Smooth muscle cell (in vitro differentiated cells): ENCODE measurements at regions not wholly inside any gene's neighbourhood (a gene's known extent, or its start where the extent isn't known, plus 50 kb on each side); places are given as distances from the start of the nearest gene placed in this dataset.
"Not testable (repeated sequence)": the region's sequence is repeated elsewhere in the genome, so short reads cannot be mapped to it uniquely, and the experiment has no call there.

Experiments
- DNase-seq: peaks from one replicate; lab custom pipeline; 2025; ENCODE audit not compliant: unreplicated experiment; lab: John Stamatoyannopoulos, UW
- H2AFZ ChIP-seq: fragments of 200-600 bp; sonication (generic); 2 replicates; pipeline ENCODE4 v1.6.0; 2016; ENCODE audit warnings: antibody characterized with exemption, low read depth, mild to moderate bottlenecking
- H3F3A ChIP-seq: fragments of 200-600 bp; sonication (generic); 2 replicates; pipeline ENCODE4 v1.6.0; 2017; ENCODE audit warnings: antibody characterized with exemption, low read depth
- H3K27ac ChIP-seq: fragments of 200-600 bp; sonication (generic); 2 replicates; pipeline ENCODE4 v1.5.1; 2016; ENCODE audit warnings: low read depth, mild to moderate bottlenecking
- H3K27me3 ChIP-seq: fragments of 200-600 bp; sonication (generic); 2 replicates; pipeline ENCODE4 v1.6.1; 2016; ENCODE audit warnings: low read depth, mild to moderate bottlenecking
- H3K36me3 ChIP-seq: fragments of 200-600 bp; sonication (generic); 2 replicates; pipeline ENCODE4 v1.5.1; 2016; ENCODE audit warnings: low read depth
- H3K4me1 ChIP-seq: fragments of 200-600 bp; sonication (generic); 2 replicates; pipeline ENCODE4 v1.5.1; 2016; ENCODE audit warnings: low read depth
- H3K4me2 ChIP-seq: fragments of 200-600 bp; sonication (generic); 2 replicates; pipeline ENCODE4 v1.6.0; 2016; ENCODE audit warnings: mild to moderate bottlenecking
- H3K4me3 ChIP-seq: fragments of 200-600 bp; sonication (generic); 2 replicates; pipeline ENCODE4 v1.5.1; 2016; ENCODE audit warnings: mild to moderate bottlenecking
- H3K79me2 ChIP-seq: fragments of 200-600 bp; sonication (generic); 2 replicates; pipeline ENCODE4 v1.6.0; 2016; ENCODE audit warnings: low read depth, mild to moderate bottlenecking
- H3K9ac ChIP-seq: fragments of 200-600 bp; sonication (generic); 2 replicates; pipeline ENCODE4 v1.6.0; 2016; ENCODE audit warnings: low read depth
- H3K9me3 ChIP-seq: fragments of 200-600 bp; sonication (generic); replicated peaks from 2 replicates; pipeline ENCODE4 v1.5.1; 2016; ENCODE audit warnings: low read depth
- H4K20me1 ChIP-seq: fragments of 200-600 bp; sonication (generic); 2 replicates; pipeline ENCODE4 v1.6.0; 2016; ENCODE audit warnings: low read depth
- WGBS: methylation state at CpG from one replicate; pipeline ENCODE4 v1.1.7; 2016; ENCODE audit warnings: low lambda C conversion rate; 5-methylcytosine and 5-hydroxymethylcytosine counted together
- TF ChIP-seq, protein P1 (sequence below): fragments of 200-600 bp; sonication (generic); IDR thresholded peaks from 2 replicates; pipeline ENCODE4 v1.5.1; 2017; ENCODE audit warnings: borderline replicate concordance, mild to moderate bottlenecking, antibody characterized with exemption; ENCODE audit not compliant: insufficient read depth, poor library complexity, severe bottlenecking

DNA sequence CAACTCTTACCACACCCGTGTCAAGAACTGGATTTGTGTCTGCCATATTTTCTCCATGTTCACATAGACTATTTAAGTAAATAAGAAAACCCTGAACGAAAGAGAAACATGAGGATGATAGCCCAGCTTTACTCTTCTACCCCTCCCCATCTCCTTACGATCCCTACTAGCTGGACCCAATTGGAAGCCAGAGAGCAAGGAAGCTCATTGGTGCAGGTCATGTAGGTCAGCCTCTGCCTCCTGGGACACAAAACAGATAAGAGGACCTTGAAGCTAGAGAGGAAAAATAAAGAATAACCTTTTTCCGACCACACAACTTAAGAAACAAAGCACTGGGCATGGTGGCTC is 124.6 kb upstream of the ATF7IP start:
- Histone ChIP-seq H3K4me2 (no peak overlapping the region), H3K36me3 (peaks cover 6% of the 10 kb centered on the region), H3K79me2 (no peaks in the 10 kb centered on the region), H4K20me1 (no peaks in the 10 kb centered on the region), H3F3A (peaks cover 27% of the 10 kb centered on the region), H3K9me3 (peaks cover 11% of the 10 kb centered on the region), H3K4me1 (peaks cover 7% of the 10 kb centered on the region), H3K27ac (peak overlapping the region; percentile 57), H3K4me3 (no peak overlapping the region), H3K27me3 (no peaks in the 10 kb centered on the region), H2AFZ (peak overlapping the region; percentile 71), H3K9ac (no peak overlapping the region)
- TF ChIP-seq, protein P1, sequence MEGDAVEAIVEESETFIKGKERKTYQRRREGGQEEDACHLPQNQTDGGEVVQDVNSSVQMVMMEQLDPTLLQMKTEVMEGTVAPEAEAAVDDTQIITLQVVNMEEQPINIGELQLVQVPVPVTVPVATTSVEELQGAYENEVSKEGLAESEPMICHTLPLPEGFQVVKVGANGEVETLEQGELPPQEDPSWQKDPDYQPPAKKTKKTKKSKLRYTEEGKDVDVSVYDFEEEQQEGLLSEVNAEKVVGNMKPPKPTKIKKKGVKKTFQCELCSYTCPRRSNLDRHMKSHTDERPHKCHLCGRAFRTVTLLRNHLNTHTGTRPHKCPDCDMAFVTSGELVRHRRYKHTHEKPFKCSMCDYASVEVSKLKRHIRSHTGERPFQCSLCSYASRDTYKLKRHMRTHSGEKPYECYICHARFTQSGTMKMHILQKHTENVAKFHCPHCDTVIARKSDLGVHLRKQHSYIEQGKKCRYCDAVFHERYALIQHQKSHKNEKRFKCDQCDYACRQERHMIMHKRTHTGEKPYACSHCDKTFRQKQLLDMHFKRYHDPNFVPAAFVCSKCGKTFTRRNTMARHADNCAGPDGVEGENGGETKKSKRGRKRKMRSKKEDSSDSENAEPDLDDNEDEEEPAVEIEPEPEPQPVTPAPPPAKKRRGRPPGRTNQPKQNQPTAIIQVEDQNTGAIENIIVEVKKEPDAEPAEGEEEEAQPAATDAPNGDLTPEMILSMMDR = no peak
- WGBS = 71% methylated on average over 4 of the region's 4 CpGs
- DNase-seq = no peak

- not testable (repeated sequence) for H3K4me3 ChIP-seq, H4K20me1 ChIP-seq, H3K4me1 ChIP-seq, DNase-seq, H3K36me3 ChIP-seq, H3K4me2 ChIP-seq, H3K27me3 ChIP-seq, H3K27ac ChIP-seq, H2AFZ ChIP-seq, H3K9ac ChIP-seq, H3K79me2 ChIP-seq
- Histone ChIP-seq H3F3A (peaks cover 27% of the 10 kb centered on the region), H3K9me3 (peaks cover 11% of the 10 kb centered on the region)
- 95% methylated on average over 6 of the region's 6 CpGs for WGBS
These were observed 122.7 kb upstream of the ATF7IP start for GRCh38 chr12:14242825-14243224.

GRCh38 chr12:14243941-14244340 is 121.5 kb upstream of the ATF7IP start:
- H3K79me2 ChIP-seq = no peaks in the 10 kb centered on the region
- no peaks in the 10 kb centered on the region for H3K27me3 ChIP-seq
- peaks cover 7% of the 10 kb centered on the region for H3K4me1 ChIP-seq
- no peaks in the 10 kb centered on the region for H4K20me1 ChIP-seq
- H3K9me3 ChIP-seq = peaks cover 11% of the 10 kb centered on the region
- no peak overlapping the region for H3K4me2 ChIP-seq
- H3K27ac ChIP-seq = no peak overlapping the region
- H3K9ac ChIP-seq = no peak overlapping the region
- 58% methylated on average over 2 of the region's 2 CpGs for WGBS
- H3F3A ChIP-seq = peaks cover 21% of the 10 kb centered on the region
- no peak for DNase-seq
- H3K4me3 ChIP-seq = no peak overlapping the region
- H3K36me3 ChIP-seq = peaks cover 6% of the 10 kb centered on the region
- no peak overlapping the region for H2AFZ ChIP-seq
- TF ChIP-seq, protein P1 = no peak

DNA sequence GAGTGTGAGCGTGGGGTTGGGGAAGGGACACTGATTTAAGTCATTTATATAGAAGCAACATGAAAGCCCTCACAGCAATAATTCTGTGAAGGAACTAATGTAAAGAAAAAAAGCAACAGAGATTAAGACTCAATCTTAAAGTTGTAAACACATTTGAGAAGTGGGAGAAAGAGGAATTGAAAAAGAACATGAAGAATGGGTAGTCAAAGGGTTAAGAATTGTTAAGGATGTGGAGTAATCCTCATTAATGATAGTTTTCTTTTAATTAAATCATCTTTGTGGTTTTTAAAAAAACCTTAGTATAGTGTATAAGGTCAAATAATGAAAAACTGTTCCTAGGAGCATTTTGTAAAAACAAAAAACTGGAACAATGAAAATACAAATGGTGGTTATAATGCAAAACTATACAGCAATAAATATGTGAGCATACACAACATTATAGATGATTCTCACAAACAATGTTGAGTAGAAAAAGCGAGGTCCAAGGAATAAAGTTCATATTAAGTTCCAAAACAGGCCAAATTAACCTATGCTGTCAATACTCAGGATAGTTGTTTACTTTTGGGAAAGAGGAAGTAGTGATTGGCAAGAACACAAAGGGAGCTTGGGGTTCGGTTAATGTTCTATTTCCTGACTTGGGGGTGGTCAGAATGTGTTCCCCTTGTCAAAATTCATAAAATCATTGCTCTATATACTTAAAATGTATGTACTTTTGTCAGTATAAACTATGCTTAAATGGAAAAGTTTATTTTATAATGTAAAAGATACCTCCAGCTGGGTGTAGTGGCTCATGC is 120.4 kb upstream of the ATF7IP start:
- Histone ChIP-seq H3K9ac (no peak overlapping the region), H3K9me3 (peaks cover 11% of the 10 kb centered on the region), H3K79me2 (no peaks in the 10 kb centered on the region), H3K4me3 (no peak overlapping the region), H2AFZ (no peak overlapping the region), H3K4me2 (no peak overlapping the region), H3F3A (peaks cover 14% of the 10 kb centered on the region), H3K27ac (no peak overlapping the region), H3K4me1 (peaks cover 2% of the 10 kb centered on the region), H3K27me3 (no peaks in the 10 kb centered on the region), H3K36me3 (peaks cover 6% of the 10 kb centered on the region), H4K20me1 (no peaks in the 10 kb centered on the region)
- WGBS = 65% methylated on average over 3 of the region's 3 CpGs
- no peak for DNase-seq
- TF ChIP-seq, protein P1 = no peak
